HG03342 (cell line): ENCODE measurements at regions not wholly inside any gene's neighbourhood (a gene's known extent, or its start where the extent isn't known, plus 50 kb on each side); places are given as distances from the start of the nearest gene placed in this dataset.

Experiments
- ATAC-seq: cut with Tn5 transposase; IDR thresholded peaks from one replicate; pipeline ENCODE4 v1.9.1; 2021; ENCODE audit warnings: mild to moderate bottlenecking, moderate library complexity; ENCODE audit not compliant: unreplicated experiment

- ATAC-seq: no peak
Measured at GRCh38 chr6:85396159-85396808, 53.6 kb upstream of the NT5E start.

GRCh38 chr6:85395746-85396145, 54.1 kb upstream of the NT5E start:
- no peak for ATAC-seq

- ATAC-seq: no peak
Measured at GRCh38 chr6:85394853-85395538, 54.9 kb upstream of the NT5E start.

DNA sequence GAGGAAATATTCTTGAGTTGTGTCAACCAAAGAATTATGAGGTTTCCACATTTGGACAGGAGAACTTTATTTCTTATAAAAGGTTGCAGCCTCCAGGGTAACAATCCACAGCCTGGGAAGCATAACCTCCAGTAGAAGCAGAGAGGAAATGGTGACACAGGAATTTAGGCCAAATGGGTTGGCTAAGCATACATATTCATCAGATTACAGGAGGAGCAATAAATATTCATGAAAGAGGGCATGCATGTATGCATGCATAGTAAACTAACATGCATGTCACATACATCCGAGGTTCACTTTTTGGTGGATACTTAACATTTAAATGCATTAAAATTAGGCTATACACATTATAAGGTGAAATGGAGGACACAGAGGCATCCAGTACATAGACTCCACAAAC, 55.7 kb upstream of the NT5E start:
- ATAC-seq: no peak

- no peak for ATAC-seq
Measured at GRCh38 chr6:85392379-85392778, 57.5 kb upstream of the NT5E start.

DNA sequence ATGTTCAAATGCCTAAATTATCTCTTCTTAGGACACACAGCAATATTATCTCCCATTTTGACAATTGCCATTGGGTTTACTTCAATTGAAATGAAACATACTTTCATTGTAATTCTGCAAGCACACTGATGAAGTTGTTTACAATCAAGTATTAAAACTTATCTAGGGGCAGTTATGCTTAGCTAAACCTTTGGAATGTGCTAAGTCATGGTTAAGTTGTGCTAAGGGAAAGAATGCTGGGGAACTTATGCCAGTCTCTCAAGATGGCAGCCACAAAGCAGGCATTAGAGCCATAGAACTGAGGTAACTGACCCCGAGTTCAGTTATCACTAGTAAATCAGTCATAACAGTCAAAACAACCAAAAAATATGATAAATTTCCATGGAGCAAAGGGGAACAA, 59.1 kb upstream of the NT5E start:
- no peak for ATAC-seq

- no peak for ATAC-seq
Measured at GRCh38 chr6:85390105-85390728, 59.7 kb upstream of the NT5E start.

DNA sequence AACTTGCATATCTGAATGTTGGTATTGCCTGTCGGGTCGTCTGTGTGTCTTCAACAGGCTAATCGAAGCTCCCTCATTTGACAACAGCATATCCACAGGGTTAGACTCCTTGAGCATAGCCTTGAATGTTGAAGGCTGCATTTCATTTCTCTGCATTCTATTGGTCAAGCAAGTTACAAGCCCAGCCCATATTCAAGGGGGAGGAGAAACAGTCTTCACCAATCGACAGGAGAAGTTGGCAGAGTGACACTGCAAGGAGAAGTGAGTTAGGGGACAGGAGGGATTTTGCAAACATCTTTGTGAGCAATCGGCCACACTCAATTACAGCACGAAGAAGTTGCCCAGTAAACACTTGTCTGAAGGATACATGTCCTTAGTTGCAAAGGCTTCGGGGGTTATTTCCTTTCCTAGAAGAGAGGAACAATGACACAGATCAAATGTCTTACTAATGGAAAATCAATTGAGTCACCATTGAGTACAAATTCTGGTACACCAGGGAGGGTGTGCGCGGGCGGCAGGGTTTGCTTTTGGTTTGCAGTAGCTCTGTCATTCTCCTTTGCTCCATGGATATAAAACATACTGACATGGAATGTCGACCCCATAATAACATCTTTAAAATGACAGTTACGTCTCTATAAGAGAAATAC, 60.6 kb upstream of the NT5E start:
- no peak for ATAC-seq

GRCh38 chr6:85388531-85388930, 61.4 kb upstream of the NT5E start:
- ATAC-seq: no peak

GRCh38 chr6:85385636-85386315, 64.1 kb upstream of the NT5E start:
- no peak for ATAC-seq

DNA sequence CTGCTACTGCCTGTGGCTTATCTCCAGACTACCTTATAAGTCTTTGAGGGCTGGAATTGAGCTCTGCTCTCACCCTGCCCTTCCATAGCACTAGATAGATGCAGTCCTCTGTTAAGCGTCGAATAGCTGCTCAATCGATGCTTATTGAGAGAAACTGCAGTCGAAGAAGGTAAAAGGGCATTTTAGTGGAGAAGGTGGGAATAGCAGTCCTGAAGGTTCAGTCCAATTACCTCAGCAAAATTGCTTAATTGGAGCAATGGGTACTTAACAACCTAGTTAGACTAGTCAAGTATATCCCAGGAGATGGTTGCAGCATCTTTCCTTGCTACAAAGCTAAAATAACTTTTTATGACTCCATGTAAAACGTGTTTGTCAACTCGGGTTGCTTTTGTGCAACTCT, 66.8 kb upstream of the NT5E start:
- ATAC-seq: no peak

- ATAC-seq: no peak
Measured at GRCh38 chr6:85382541-85382940, 67.3 kb upstream of the NT5E start.

DNA sequence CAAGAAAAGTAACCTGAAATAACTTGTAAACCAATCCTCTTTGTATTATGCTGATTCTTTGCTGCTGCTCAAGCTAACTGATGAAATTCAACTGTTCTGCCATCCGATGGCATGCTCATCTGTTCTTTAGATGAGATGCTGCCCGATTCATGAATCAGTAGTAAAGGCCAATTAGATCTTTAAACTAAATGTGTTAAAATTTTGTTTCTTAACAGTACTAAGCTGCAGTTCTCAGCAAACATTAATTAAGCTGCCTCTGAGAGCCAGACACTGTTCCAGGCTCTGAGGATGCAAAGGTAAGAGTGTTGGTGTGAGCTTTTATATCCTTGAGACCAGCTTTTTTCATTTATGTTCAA, 77.0 kb upstream of the NT5E start:
- ATAC-seq: no peak

- ATAC-seq: no peak
Measured at GRCh38 chr6:85372188-85372914, 77.5 kb upstream of the NT5E start.

GRCh38 chr6:85368631-85369030, 81.3 kb upstream of the NT5E start:
- ATAC-seq: no peak

DNA sequence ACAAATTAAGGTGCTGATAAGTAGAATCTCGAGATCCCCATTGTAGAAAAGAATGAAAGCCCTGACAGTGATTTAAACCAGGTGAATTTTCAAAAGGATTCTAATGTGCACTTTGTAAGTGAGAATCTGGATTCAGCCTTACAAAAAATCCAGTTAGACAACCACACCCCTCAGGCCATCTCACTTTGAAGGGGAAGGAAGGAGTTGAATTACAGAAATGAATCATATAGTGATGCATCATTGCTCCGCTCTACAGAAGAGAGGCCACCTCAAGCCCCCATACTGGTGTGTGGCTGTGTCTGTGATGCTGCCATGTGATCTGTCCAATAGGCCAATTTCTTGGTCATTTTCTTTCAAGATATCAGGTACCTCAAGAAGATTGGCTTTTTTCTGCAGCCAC, 85.5 kb upstream of the NT5E start:
- ATAC-seq: no peak

DNA sequence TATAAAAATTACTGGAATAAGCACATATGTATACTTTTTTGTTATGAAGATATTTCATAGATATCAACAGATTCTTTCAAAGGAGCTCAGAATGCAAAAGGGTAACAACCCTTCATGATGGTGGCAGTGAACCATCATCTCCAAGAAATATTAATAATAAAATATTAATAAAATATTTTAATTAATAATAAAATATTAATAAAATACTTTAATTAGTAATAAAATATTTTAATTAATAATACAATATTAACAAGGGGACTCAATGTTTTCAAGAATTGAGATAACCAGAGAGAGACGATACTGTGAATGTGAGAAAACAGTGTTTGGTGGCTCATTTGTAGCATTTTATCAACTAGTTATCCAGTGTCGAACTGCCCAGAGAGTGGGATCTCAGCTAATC, 86.0 kb upstream of the NT5E start:
- ATAC-seq: no peak

DNA sequence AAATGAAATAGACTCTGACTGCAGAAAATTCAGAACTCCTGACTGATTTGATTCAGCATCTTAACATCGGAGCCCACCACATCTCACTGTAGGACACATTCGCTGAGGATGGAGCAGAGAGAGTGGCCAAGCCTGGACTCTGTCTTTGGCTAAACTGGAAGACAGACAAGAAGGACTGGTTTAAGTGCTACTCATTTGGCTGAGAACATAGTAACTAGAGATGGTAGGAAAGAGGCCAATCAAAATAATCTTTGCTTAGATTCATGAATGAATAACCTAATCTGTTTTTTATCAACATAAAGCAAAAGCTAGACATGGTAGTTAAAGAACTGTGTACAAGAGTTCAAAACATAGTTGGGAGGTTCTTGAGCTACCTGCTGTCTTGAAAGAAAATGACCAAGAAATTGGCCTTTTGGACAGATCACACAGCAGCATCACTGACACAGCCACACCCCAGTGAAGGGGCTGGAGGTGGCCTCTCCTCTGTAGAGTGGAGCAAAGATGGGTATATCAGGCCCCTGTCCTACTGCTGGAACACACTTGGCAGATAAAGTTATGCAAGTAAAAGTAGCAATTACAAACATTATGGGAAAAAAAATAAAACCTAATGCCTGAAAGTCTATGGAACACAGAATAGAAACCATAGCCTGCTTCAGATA, 87.1 kb upstream of the NT5E start:
- no peak for ATAC-seq

- no peak for ATAC-seq
Measured at GRCh38 chr6:85361643-85362014, 88.3 kb upstream of the NT5E start.
